Heart right ventricle (tissue), 16 donors: ENCODE measurements at regions not wholly inside any gene's neighbourhood (a gene's known extent, or its start where the extent isn't known, plus 50 kb on each side); places are given as distances from the start of the nearest gene placed in this dataset.

Source experiments
- ATAC-seq, 8 donors: fragments of 200-7000 bp; cut with Tn5 transposase; one replicate each; pipeline ENCODE4 v1.9.1; 2020; ENCODE audit warnings: mild to moderate bottlenecking in 8 of 8, moderate library complexity in 8 of 8, moderate number of reproducible peaks in 1 of 8
- DNase-seq, 2 donors: peaks; one replicate each; pipeline ENCODE4 v3.0.0-alpha.2; 2020
- H3K27ac ChIP-seq, 10 donors: fragments of 200-600 bp; sonication (generic) in 2 of 10; one replicate each; pipeline versions ENCODE4 v1.5.0 to v1.8.0; 2020 to 2022; ENCODE audit warnings: mild to moderate bottlenecking in 3 of 10
- H3K27me3 ChIP-seq, 7 donors: fragments of 200-600 bp; one replicate each; pipeline ENCODE4 v1.8.0; 2021 to 2022; ENCODE audit warnings: mild to moderate bottlenecking in 2 of 7
- H3K36me3 ChIP-seq, 9 donors: fragments of 200-600 bp; sonication (generic) in 1 of 9; one replicate each; pipeline versions ENCODE4 v1.5.0 to v1.8.0; 2020 to 2022; ENCODE audit warnings: mild to moderate bottlenecking in 2 of 9
- H3K4me1 ChIP-seq, 9 donors: fragments of 200-600 bp; sonication (generic) in 1 of 9; one replicate each; pipeline versions ENCODE4 v1.5.0 to v1.8.0; 2020 to 2022; ENCODE audit warnings: mild to moderate bottlenecking in 4 of 9
- H3K4me3 ChIP-seq, 10 donors: fragments of 200-600 bp; sonication (generic) in 2 of 10; one replicate each; pipeline versions ENCODE4 v1.5.0 to v1.8.0; 2020 to 2022; ENCODE audit warnings: mild to moderate bottlenecking in 7 of 10, moderate library complexity in 2 of 10
- H3K9me3 ChIP-seq, 11 donors: fragments of 200-600 bp in 10 of 11; sonication (generic) in 2 of 11; one replicate each; pipeline versions ENCODE4 v1.5.0 to v1.8.0; 2013 to 2022; ENCODE audit warnings: mild to moderate bottlenecking in 2 of 11, control low read depth in 1 of 11, moderate library complexity in 1 of 11
- WGBS, 2 donors: extraction: QIAGEN DNeasy Blood & Tissue Kit; methylation state at CpG; one replicate each; pipeline ENCODE4 v1.1.7; 2013; ENCODE audit warnings: inconsistent platforms in 1 of 2; 5-methylcytosine and 5-hydroxymethylcytosine counted together
- intact Hi-C, 10 donors: fragments of 100-400 bp; cut with DNase I; formaldehyde crosslinking; loops; one replicate each; pipeline versions ENCODE4 v1.11.1 to v1.14.2; 2022
- TF ChIP-seq, protein P1 (sequence below), 9 donors: fragments of 200-600 bp; sonication (generic) in 2 of 9; IDR thresholded peaks; one replicate each; pipeline versions ENCODE4 v1.5.0 to v1.8.0; 2021 to 2022; ENCODE audit warnings: antibody characterized with exemption in 9 of 9, mild to moderate bottlenecking in 5 of 9, moderate library complexity in 1 of 9
- donor health status: Arrhythmogenic right ventricular cardiomyopathy.
- donor health status: ischemic (EF 13 %, LVEDD 7.1; RV severe dilation, severe dysfunction).
- donor health status: healthy with polysubstance abuse.
- donor health status: DM: no; HTN: yes; CAD: no.
- donor health status: DM: no; HTN: no; CAD: no.
- donor health status: ischemic (EF 25% LVEDD 6.9; RV normal size, moderate dysfunction).
- donor health status: ischemic (EF 25% LVEDD 5.7; RV mildly dilated, moderate dysfunction).
- donor health status: healthy.
- donor health status: DM: yes; HTN: yes; CAD: no.
- donor health status: Ischemic cardiomyopathy.
- donor health status: ischemic (EF 35%, LVEDD 5.7; RV mildly dilated, moderate dysfunction).
- donor health status: nonischemic (EF 11% LVEDD 7.7; RV severe dilation, severe dysfunction).
- donor health status: DM: yes; HTN: yes; CAD: no.
- donor health status: PGD.
- donor health status: ischemic (EF 29% LVEDD 5.4; RV normal size, mild dysfunction).
- donor health status: nonischemic (EF 23%, LVEDD 6.1; RV moderate dilation, normal function).

DNA sequence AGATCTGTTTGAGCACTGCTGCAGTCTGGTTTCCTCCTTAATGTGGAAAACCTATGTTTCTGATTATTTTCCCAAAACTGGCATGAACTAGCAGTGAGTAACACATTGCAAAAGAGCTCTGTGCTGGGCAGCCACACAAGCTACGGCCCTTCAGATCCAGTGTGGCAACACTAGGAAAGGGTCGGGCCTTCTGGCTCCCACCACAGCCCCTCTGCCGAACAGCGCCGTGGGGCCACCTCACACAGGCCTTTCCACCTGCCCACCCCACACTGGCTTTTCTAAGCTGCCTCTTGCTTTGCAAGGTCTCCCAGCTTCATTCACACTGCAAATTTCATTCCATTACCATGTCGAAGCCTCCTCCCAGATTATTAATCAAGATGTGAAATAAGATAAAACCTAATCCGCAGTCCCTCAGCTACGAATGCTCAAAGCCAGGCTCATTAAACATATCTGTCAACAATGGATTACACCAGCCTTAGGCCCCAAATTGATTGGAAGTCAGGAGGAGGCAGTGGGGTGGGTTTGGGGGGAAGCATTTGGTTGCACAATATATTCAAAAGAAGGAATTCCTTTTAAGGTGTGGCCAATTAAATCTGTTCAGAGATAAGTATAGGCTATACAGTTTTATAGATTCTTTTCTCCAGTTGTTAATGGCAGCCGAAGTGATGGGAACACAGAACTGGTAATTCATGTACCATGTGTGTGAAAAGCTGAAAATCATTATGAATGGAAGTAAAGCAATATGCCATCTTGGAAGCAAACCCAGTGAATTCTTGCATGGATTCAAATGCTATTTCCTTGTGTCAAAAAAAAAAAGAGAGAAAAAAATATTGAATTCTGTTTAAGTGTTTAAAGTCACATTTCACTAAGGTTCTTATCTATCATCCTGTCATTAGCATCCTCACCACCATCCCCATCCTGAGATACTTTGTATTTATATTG lies 223.7 kb downstream of the MTERF1 start:
- Histone ChIP-seq H3K27ac (no peak overlapping the region), H3K36me3 (no peaks in the 10 kb centered on the region), H3K4me3 (no peak overlapping the region), H3K9me3 (no peaks in the 10 kb centered on the region), H3K27me3 (no peaks in the 10 kb centered on the region), H3K4me1 (peaks cover 0 to 10% (median 0%) of the 10 kb centered on the region in 9 donors)
- intact Hi-C loops = no loop called here
- DNase-seq (no peak), ATAC-seq (no peak)
- TF ChIP-seq, protein P1, sequence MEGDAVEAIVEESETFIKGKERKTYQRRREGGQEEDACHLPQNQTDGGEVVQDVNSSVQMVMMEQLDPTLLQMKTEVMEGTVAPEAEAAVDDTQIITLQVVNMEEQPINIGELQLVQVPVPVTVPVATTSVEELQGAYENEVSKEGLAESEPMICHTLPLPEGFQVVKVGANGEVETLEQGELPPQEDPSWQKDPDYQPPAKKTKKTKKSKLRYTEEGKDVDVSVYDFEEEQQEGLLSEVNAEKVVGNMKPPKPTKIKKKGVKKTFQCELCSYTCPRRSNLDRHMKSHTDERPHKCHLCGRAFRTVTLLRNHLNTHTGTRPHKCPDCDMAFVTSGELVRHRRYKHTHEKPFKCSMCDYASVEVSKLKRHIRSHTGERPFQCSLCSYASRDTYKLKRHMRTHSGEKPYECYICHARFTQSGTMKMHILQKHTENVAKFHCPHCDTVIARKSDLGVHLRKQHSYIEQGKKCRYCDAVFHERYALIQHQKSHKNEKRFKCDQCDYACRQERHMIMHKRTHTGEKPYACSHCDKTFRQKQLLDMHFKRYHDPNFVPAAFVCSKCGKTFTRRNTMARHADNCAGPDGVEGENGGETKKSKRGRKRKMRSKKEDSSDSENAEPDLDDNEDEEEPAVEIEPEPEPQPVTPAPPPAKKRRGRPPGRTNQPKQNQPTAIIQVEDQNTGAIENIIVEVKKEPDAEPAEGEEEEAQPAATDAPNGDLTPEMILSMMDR (IDR thresholded peaks at IDR 0.05) = no peak
- 89 to 90% methylated on average over 9 of the region's 9 CpGs for WGBS, 2 donors

- H3K27ac ChIP-seq = no peak overlapping the region
Measured at GRCh38 chr7:91657483-91658071, 222.9 kb downstream of the MTERF1 start.

GRCh38 chr7:91659096-91659495 lies 221.4 kb downstream of the MTERF1 start:
- Histone ChIP-seq H3K4me1 (no peaks in the 10 kb centered on the region), H3K4me3 (no peak overlapping the region), H3K27ac (peak overlapping the region in 1 of 10 donors; percentile 18), H3K9me3 (no peaks in the 10 kb centered on the region), H3K36me3 (no peaks in the 10 kb centered on the region), H3K27me3 (no peaks in the 10 kb centered on the region)
- no peak for DNase-seq
- 67 to 71% methylated on average over 5 of the region's 5 CpGs for WGBS, 2 donors
- ATAC-seq = no peak
- intact Hi-C loops = no loop called here
- TF ChIP-seq, protein P1 (IDR thresholded peaks at IDR 0.05) = no peak

More at GRCh38 chr7:91657483-91658071, 222.9 kb downstream of the MTERF1 start:
- H3K4me3 ChIP-seq = no peak overlapping the region
- H3K9me3 ChIP-seq = no peaks in the 10 kb centered on the region
- intact Hi-C loops = no loop called here
- TF ChIP-seq, protein P1 (IDR thresholded peaks at IDR 0.05) = no peak
- ATAC-seq (no peak), DNase-seq (no peak)
- no peaks in the 10 kb centered on the region for H3K27me3 ChIP-seq
- WGBS, 2 donors = 58 to 59% methylated on average over 3 of the region's 3 CpGs
- peaks cover 0 to 10% (median 0%) of the 10 kb centered on the region in 9 donors for H3K4me1 ChIP-seq
- no peaks in the 10 kb centered on the region for H3K36me3 ChIP-seq

DNA sequence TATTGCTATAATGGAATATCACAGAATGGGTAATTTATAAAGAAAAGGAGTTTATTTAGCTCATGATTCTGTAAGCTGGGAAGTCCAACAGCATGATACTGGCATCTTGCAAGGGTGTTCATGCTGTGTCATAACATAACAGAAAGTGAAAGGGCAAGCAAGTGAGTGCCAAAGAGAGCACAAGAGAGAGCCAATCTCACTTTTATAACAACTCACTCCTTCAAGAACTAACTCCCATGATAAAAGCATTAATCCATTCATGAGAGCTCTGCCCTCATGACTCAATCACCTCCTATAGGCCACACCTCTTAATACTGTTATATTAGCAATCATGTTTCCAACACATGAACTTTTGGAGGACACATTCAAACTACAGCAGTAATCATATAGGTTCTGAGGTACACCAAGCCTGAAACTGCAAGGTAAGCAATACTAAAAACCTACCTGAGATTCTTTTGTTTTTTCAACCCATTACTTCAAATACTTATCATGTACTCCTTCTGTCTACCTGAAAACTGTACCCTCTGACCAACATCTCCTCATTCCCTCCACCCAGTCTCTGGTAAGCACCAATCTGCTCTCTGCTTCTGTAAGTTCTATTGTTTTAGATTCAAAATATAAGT lies 219.7 kb downstream of the MTERF1 start:
- H3K36me3 ChIP-seq = no peaks in the 10 kb centered on the region
- H3K27ac ChIP-seq = no peak overlapping the region
- no peaks in the 10 kb centered on the region for H3K27me3 ChIP-seq
- H3K4me1 ChIP-seq = no peaks in the 10 kb centered on the region
- intact Hi-C loops = loop anchor here in 1 of 10 donors (10.0 kb wide), 1 partner anchor 84 kb away; no protein-coding TSS in a partner anchor
- H3K9me3 ChIP-seq = no peaks in the 10 kb centered on the region
- TF ChIP-seq, protein P1 (IDR thresholded peaks at IDR 0.05) = no peak
- no peak for ATAC-seq
- no peak overlapping the region for H3K4me3 ChIP-seq
- no peak for DNase-seq
